Fibroblast of villous mesenchyme (primary cell): ENCODE measurements at regions not wholly inside any gene's neighbourhood (a gene's known extent, or its start where the extent isn't known, plus 50 kb on each side); places are given as distances from the start of the nearest gene placed in this dataset.

Experiments used
- DNase-seq: peaks from one replicate; pipeline ENCODE4 v3.0.0-alpha.2; 2010; ENCODE audit warnings: low read depth
- H3K4me3 ChIP-seq: 2 replicates; pipeline ENCODE4 v1.5.1; 2011; ENCODE audit warnings: low read depth, mild to moderate bottlenecking, low read length
- CTCF ChIP-seq: IDR thresholded peaks from 2 replicates; pipeline ENCODE4 v1.5.1; 2012; ENCODE audit warnings: low read depth, mild to moderate bottlenecking, low read length; ENCODE audit not compliant: insufficient read depth

GRCh38 chr1:208603721-208604120, 359.5 kb upstream of the PLXNA2 start:
- no peak overlapping the region for H3K4me3 ChIP-seq
- TF ChIP-seq CTCF = no peak
- DNase-seq = no peak

- no peak for TF ChIP-seq CTCF
- H3K4me3 ChIP-seq = no peak overlapping the region
- no peak for DNase-seq
These were observed 360.1 kb upstream of the PLXNA2 start for GRCh38 chr1:208604295-208604694.

- no peak for DNase-seq
- TF ChIP-seq CTCF = no peak
- no peak overlapping the region for H3K4me3 ChIP-seq
These were observed 362.8 kb upstream of the PLXNA2 start for GRCh38 chr1:208606959-208607358.

- TF ChIP-seq CTCF = no peak
- DNase-seq = no peak
- H3K4me3 ChIP-seq = no peak overlapping the region
These were observed 363.4 kb upstream of the PLXNA2 start for GRCh38 chr1:208607616-208608015.

GRCh38 chr1:208614610-208615009, 370.4 kb upstream of the PLXNA2 start:
- no peak overlapping the region for H3K4me3 ChIP-seq
- no peak for DNase-seq
- no peak for TF ChIP-seq CTCF

- no peak for TF ChIP-seq CTCF
- no peak overlapping the region for H3K4me3 ChIP-seq
- no peak for DNase-seq
These were observed 371.2 kb upstream of the PLXNA2 start for GRCh38 chr1:208615371-208615770.

- no peak for TF ChIP-seq CTCF
- no peak for DNase-seq
- no peak overlapping the region for H3K4me3 ChIP-seq
These were observed 372.6 kb upstream of the PLXNA2 start for GRCh38 chr1:208616776-208617175.
